HCT116 (cell line): ENCODE measurements at regions not wholly inside any gene's neighbourhood (a gene's known extent, or its start where the extent isn't known, plus 50 kb on each side); places are given as distances from the start of the nearest gene placed in this dataset.

Source experiments
- ATAC-seq: fragments of 200-7000 bp; cut with Tn5 transposase; 2 replicates; pipeline ENCODE4 v1.9.1; 2020; ENCODE audit warnings: mild to moderate bottlenecking, moderate library complexity
- BruUV-seq: library from RNA; stranded (reverse); fragments of 400-500 nt; replicated peaks from 2 replicates; lab custom pipeline; 2021; lab: Mats Ljungman, UMichigan
- CTCF ChIA-PET: fragments of 300-600 bp; sonication (Branson Sonifier 250); formaldehyde crosslinking; loops from one replicate; lab custom pipeline; 2021; ENCODE audit warnings: antibody characterized with exemption; lab: Charles Lee
- POLR2A ChIA-PET: fragments of 300-600, 350-600 bp; sonication (Branson Sonifier 250); formaldehyde crosslinking; loops from one replicate; lab custom pipeline; 2021; ENCODE audit warnings: antibody characterized with exemption; lab: Charles Lee
- RAD21 ChIA-PET, 2 experiments: fragments of 300-600 bp; sonication (Branson Sonifier 250); formaldehyde crosslinking; loops; one replicate each; lab custom pipeline; 2023; ENCODE audit warnings: low total read pairs in 2 of 2; ENCODE audit not compliant: uncharacterized antibody in 2 of 2, unreplicated experiment in 2 of 2, low non-redundant PET in 1 of 2; lab: Charles Lee
- DNase-seq: peaks from one replicate; pipeline ENCODE4 v3.0.0-alpha.2; 2010; ENCODE audit warnings: low read depth, low spot score
- H2AFZ ChIP-seq: fragments of 200-600 bp; shearing (Covaris generic), sonication (generic); 2 replicates; pipeline ENCODE4 v1.6.1; 2017; ENCODE audit warnings: low read depth, mixed run types, mixed read lengths, antibody characterized with exemption, low read length; ENCODE audit not compliant: poor library complexity, severe bottlenecking
- H3K27ac ChIP-seq: 2 replicates; pipeline ENCODE4 v1.5.1; 2012; ENCODE audit warnings: low read depth, low read length
- H3K27me3 ChIP-seq: fragments of 200-600 bp; sonication (generic); 2 replicates; pipeline ENCODE4 v1.6.1; 2016; ENCODE audit warnings: mixed run types, low read length, mixed read lengths; ENCODE audit not compliant: insufficient read depth
- H3K36me3 ChIP-seq, 2 experiments: fragments of 200-500 bp in 1 of 2; fragments of 200-600 bp in 1 of 2; sonication (Bioruptor generic) in 1 of 2; sonication (generic) in 1 of 2; 2 replicates each; pipeline versions ENCODE4 v1.5.1 to v1.6.1; 2014 to 2016; ENCODE audit warnings: low read length in 2 of 2, inconsistent platforms in 1 of 2, mixed read lengths in 1 of 2, mixed run types in 1 of 2; ENCODE audit not compliant: insufficient read depth in 2 of 2, control insufficient read depth in 1 of 2
- H3K4me1 ChIP-seq, 2 experiments: fragments of 200-600 bp in 1 of 2; sonication (generic) in 1 of 2; 2 replicates each; pipeline versions ENCODE4 v1.5.1 to v1.6.1; 2012 to 2017; ENCODE audit warnings: low read length in 2 of 2, inconsistent platforms in 1 of 2, mild to moderate bottlenecking in 1 of 2, mixed read lengths in 1 of 2, mixed run types in 1 of 2, moderate library complexity in 1 of 2; ENCODE audit not compliant: insufficient read depth in 2 of 2, control insufficient read depth in 1 of 2
- H3K4me2 ChIP-seq: fragments of 200-600 bp; sonication (generic); 2 replicates; pipeline ENCODE4 v1.6.1; 2017; ENCODE audit warnings: mixed run types, low read length, mixed read lengths
- H3K4me3 ChIP-seq, 2 experiments: fragments of 200-600 bp in 1 of 2; sonication (generic) in 1 of 2; replicated peaks in 1 of 2; 2 replicates each; pipeline ENCODE4 v1.5.1; 2011 to 2016; ENCODE audit warnings: low read length in 2 of 2, control low read depth in 1 of 2, low read depth in 1 of 2, mild to moderate bottlenecking in 1 of 2, mixed read lengths in 1 of 2, mixed run types in 1 of 2
- H3K79me2 ChIP-seq: fragments of 200-600 bp; sonication (generic); 2 replicates; pipeline ENCODE4 v1.6.1; 2017; ENCODE audit warnings: mild to moderate bottlenecking, mixed run types, low read length, moderate library complexity, mixed read lengths; ENCODE audit not compliant: insufficient read depth
- H3K9ac ChIP-seq: fragments of 200-600 bp; sonication (generic); 2 replicates; pipeline ENCODE4 v1.6.1; 2016; ENCODE audit warnings: low read length, mixed read lengths
- H3K9me2 ChIP-seq: fragments of 200-600 bp; sonication (generic), shearing (Covaris generic); 2 replicates; pipeline ENCODE4 v1.6.1; 2017; ENCODE audit warnings: mixed run types, mild to moderate bottlenecking, moderate library complexity; ENCODE audit not compliant: insufficient read depth
- H3K9me3 ChIP-seq, 2 experiments: fragments of 200-500 bp in 1 of 2; fragments of 200-600 bp in 1 of 2; sonication (Bioruptor generic) in 1 of 2; sonication (generic) in 1 of 2; 2 replicates each; pipeline ENCODE4 v1.6.1; 2014 to 2017; ENCODE audit warnings: low read length in 2 of 2, mixed read lengths in 2 of 2, inconsistent platforms in 1 of 2, low read depth in 1 of 2, mild to moderate bottlenecking in 1 of 2, mixed run types in 1 of 2, moderate library complexity in 1 of 2; ENCODE audit not compliant: control insufficient read depth in 1 of 2, insufficient read depth in 1 of 2
- H4K20me1 ChIP-seq: fragments of 200-600 bp; sonication (generic), shearing (Covaris generic); 2 replicates; pipeline ENCODE4 v1.6.1; 2017; ENCODE audit warnings: mixed run types, mild to moderate bottlenecking, moderate library complexity; ENCODE audit not compliant: insufficient read depth
- CEBPB ChIP-seq: IDR thresholded peaks from 2 replicates; pipeline ENCODE4 v1.6.1; 2012; ENCODE audit warnings: low read depth
- ELF1 ChIP-seq: IDR thresholded peaks from 2 replicates; pipeline ENCODE4 v1.6.1; 2012; ENCODE audit warnings: low read depth, borderline replicate concordance
- EZH2phosphoT487 ChIP-seq: fragments of 200-600 bp; IDR thresholded peaks from 2 replicates; pipeline ENCODE4 v1.6.1; 2018; ENCODE audit warnings: antibody characterized with exemption, borderline replicate concordance
- JUND ChIP-seq: IDR thresholded peaks from 2 replicates; pipeline ENCODE4 v1.6.1; 2012
- POLR2A ChIP-seq: IDR thresholded peaks from 2 replicates; pipeline ENCODE4 v1.7.0; 2011; ENCODE audit warnings: borderline replicate concordance; ENCODE audit not compliant: insufficient read depth, insufficient read length; ENCODE audit errors: extremely low read depth
- SIN3A ChIP-seq: IDR thresholded peaks from 2 replicates; pipeline ENCODE4 v1.6.1; 2012; ENCODE audit warnings: low read depth
- SP1 ChIP-seq: IDR thresholded peaks from 2 replicates; pipeline ENCODE4 v1.6.1; 2012; ENCODE audit warnings: low read depth
- TCF7L2 ChIP-seq: IDR thresholded peaks from 2 replicates; pipeline ENCODE4 v1.7.0; 2011; ENCODE audit warnings: borderline replicate concordance, inconsistent platforms; ENCODE audit not compliant: insufficient read depth, insufficient read length; ENCODE audit errors: extremely low read depth
- YY1 ChIP-seq: IDR thresholded peaks from 2 replicates; pipeline ENCODE4 v1.6.1; 2011; ENCODE audit warnings: low read length, low read depth, moderate library complexity, mild to moderate bottlenecking; ENCODE audit not compliant: insufficient replicate concordance; ENCODE audit errors: extremely low read depth
- intact Hi-C: fragments of 100-400 bp; cut with micrococcal nuclease; formaldehyde crosslinking; loops from 2 replicates; pipeline ENCODE4 v1.10.0; 2022
- TF ChIP-seq, protein P1 (sequence below), 3 experiments: fragments of 200-600 bp in 1 of 3; sonication (generic) in 1 of 3; IDR thresholded peaks in 2 of 3; conservative IDR thresholded peaks in 1 of 3; 2 replicates each; pipeline ENCODE4 v1.5.1; 2012 to 2017; ENCODE audit warnings: low read depth in 2 of 3, low read length in 2 of 3, antibody characterized with exemption in 1 of 3, borderline replicate concordance in 1 of 3, control low read depth in 1 of 3, mild to moderate bottlenecking in 1 of 3, mixed read lengths in 1 of 3, mixed run types in 1 of 3, moderate library complexity in 1 of 3; ENCODE audit not compliant: insufficient read depth in 1 of 3
- TF ChIP-seq, protein P2 (sequence below): IDR thresholded peaks from 2 replicates; pipeline ENCODE4 v1.6.1; 2011; ENCODE audit warnings: mild to moderate bottlenecking, low read length, moderate library complexity; ENCODE audit not compliant: insufficient replicate concordance; ENCODE audit errors: extremely low read depth
- TF ChIP-seq, protein P3 (sequence below): IDR thresholded peaks from 2 replicates; pipeline ENCODE4 v1.6.1; 2012; ENCODE audit warnings: low read depth

DNA sequence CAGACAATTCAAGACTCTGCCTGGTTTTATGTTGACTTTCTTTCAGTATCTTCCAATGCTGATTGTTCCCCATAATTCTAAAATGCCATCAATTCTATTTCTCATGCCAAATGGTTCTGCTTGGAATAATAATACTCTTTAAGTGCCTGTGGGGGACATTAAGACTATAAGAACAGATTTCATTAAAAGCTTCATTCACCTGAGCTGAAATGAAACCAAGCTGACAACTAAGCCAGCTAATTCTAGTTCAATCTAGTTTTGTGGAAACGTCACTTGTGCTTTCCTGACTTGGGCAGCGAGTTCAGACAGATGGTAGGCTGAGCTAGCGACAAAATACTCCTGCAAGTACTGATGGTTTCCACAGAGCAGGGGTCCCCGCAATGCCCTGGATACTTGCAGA lies 491.1 kb upstream of the RAB6C start:
- H3K9me2 ChIP-seq = no peaks in the 10 kb centered on the region
- ATAC-seq (no peak), DNase-seq (no peak)
- intact Hi-C loops = no loop called here
- no TSS peak for BruUV-seq
- TF ChIP-seq SP1 = no peak
- TF ChIP-seq POLR2A = no peak
- TF ChIP-seq CEBPB = no peak
- TF ChIP-seq, protein P1, sequence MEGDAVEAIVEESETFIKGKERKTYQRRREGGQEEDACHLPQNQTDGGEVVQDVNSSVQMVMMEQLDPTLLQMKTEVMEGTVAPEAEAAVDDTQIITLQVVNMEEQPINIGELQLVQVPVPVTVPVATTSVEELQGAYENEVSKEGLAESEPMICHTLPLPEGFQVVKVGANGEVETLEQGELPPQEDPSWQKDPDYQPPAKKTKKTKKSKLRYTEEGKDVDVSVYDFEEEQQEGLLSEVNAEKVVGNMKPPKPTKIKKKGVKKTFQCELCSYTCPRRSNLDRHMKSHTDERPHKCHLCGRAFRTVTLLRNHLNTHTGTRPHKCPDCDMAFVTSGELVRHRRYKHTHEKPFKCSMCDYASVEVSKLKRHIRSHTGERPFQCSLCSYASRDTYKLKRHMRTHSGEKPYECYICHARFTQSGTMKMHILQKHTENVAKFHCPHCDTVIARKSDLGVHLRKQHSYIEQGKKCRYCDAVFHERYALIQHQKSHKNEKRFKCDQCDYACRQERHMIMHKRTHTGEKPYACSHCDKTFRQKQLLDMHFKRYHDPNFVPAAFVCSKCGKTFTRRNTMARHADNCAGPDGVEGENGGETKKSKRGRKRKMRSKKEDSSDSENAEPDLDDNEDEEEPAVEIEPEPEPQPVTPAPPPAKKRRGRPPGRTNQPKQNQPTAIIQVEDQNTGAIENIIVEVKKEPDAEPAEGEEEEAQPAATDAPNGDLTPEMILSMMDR (IDR thresholded peaks at IDR 0.05 in 2 of 3, conservative IDR thresholded peaks at IDR 0.05 in 1 of 3; ENCODE audit: borderline replicate concordance in 1 of 3, insufficient read depth in 1 of 3, low read depth in 2 of 3, low read length in 2 of 3) = no peak
- TF ChIP-seq ELF1 = no peak
- TF ChIP-seq, protein P2, sequence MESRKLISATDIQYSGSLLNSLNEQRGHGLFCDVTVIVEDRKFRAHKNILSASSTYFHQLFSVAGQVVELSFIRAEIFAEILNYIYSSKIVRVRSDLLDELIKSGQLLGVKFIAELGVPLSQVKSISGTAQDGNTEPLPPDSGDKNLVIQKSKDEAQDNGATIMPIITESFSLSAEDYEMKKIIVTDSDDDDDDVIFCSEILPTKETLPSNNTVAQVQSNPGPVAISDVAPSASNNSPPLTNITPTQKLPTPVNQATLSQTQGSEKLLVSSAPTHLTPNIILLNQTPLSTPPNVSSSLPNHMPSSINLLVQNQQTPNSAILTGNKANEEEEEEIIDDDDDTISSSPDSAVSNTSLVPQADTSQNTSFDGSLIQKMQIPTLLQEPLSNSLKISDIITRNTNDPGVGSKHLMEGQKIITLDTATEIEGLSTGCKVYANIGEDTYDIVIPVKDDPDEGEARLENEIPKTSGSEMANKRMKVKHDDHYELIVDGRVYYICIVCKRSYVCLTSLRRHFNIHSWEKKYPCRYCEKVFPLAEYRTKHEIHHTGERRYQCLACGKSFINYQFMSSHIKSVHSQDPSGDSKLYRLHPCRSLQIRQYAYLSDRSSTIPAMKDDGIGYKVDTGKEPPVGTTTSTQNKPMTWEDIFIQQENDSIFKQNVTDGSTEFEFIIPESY = no peak
- TF ChIP-seq TCF7L2 = no peak
- TF ChIP-seq, protein P3, sequence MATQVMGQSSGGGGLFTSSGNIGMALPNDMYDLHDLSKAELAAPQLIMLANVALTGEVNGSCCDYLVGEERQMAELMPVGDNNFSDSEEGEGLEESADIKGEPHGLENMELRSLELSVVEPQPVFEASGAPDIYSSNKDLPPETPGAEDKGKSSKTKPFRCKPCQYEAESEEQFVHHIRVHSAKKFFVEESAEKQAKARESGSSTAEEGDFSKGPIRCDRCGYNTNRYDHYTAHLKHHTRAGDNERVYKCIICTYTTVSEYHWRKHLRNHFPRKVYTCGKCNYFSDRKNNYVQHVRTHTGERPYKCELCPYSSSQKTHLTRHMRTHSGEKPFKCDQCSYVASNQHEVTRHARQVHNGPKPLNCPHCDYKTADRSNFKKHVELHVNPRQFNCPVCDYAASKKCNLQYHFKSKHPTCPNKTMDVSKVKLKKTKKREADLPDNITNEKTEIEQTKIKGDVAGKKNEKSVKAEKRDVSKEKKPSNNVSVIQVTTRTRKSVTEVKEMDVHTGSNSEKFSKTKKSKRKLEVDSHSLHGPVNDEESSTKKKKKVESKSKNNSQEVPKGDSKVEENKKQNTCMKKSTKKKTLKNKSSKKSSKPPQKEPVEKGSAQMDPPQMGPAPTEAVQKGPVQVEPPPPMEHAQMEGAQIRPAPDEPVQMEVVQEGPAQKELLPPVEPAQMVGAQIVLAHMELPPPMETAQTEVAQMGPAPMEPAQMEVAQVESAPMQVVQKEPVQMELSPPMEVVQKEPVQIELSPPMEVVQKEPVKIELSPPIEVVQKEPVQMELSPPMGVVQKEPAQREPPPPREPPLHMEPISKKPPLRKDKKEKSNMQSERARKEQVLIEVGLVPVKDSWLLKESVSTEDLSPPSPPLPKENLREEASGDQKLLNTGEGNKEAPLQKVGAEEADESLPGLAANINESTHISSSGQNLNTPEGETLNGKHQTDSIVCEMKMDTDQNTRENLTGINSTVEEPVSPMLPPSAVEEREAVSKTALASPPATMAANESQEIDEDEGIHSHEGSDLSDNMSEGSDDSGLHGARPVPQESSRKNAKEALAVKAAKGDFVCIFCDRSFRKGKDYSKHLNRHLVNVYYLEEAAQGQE = no peak
- TF ChIP-seq YY1 = no peak
- TF ChIP-seq EZH2phosphoT487 = no peak
- no peak for TF ChIP-seq SIN3A
- no peak for TF ChIP-seq JUND
- TF ChIP-seq, all 23 proteins: peak for 0
- H3K27ac ChIP-seq = no peak overlapping the region
- RAD21 ChIA-PET = no interaction called here
- H3K9ac ChIP-seq = no peak overlapping the region
- peaks cover 48% of the 10 kb centered on the region for H3K27me3 ChIP-seq
- H3K4me1 ChIP-seq = no peaks in the 10 kb centered on the region
- H2AFZ ChIP-seq = no peak overlapping the region
- no peaks in the 10 kb centered on the region for H3K9me3 ChIP-seq
- H3K4me3 ChIP-seq = no peak overlapping the region
- POLR2A ChIA-PET = no interaction called here
- H3K4me2 ChIP-seq = no peak overlapping the region
- CTCF ChIA-PET = no interaction called here
- H3K79me2 ChIP-seq = no peaks in the 10 kb centered on the region
- no peaks in the 10 kb centered on the region for H3K36me3 ChIP-seq
- H4K20me1 ChIP-seq = no peaks in the 10 kb centered on the region
